Upper lobe of right lung (tissue), 1 donor: ENCODE measurements at regions not wholly inside any gene's neighbourhood (a gene's known extent, or its start where the extent isn't known, plus 50 kb on each side); places are given as distances from the start of the nearest gene placed in this dataset.

Experiments used
- ATAC-seq: fragments of 200-7000 bp; cut with Tn5 transposase; one replicate; pipeline ENCODE4 v1.9.1; 2020; ENCODE audit warnings: mild to moderate bottlenecking, moderate library complexity
- DNase-seq: peaks from one replicate; pipeline ENCODE4 v3.0.0-alpha.2; 2020
- H3K27ac ChIP-seq: fragments of 200-600 bp; one replicate; pipeline ENCODE4 v1.8.0; 2022
- H3K27me3 ChIP-seq: fragments of 200-600 bp; one replicate; pipeline ENCODE4 v1.8.0; 2022; ENCODE audit warnings: mild to moderate bottlenecking
- H3K36me3 ChIP-seq: fragments of 200-600 bp; one replicate; pipeline ENCODE4 v1.8.0; 2022
- H3K4me1 ChIP-seq: fragments of 200-600 bp; one replicate; pipeline ENCODE4 v1.8.0; 2022
- H3K4me3 ChIP-seq: fragments of 200-600 bp; one replicate; pipeline ENCODE4 v1.8.0; 2022; ENCODE audit warnings: mild to moderate bottlenecking
- H3K9me3 ChIP-seq: fragments of 200-600 bp; one replicate; pipeline ENCODE4 v1.8.0; 2022
- intact Hi-C: fragments of 100-400 bp; cut with DNase I; formaldehyde crosslinking; loops from one replicate; pipeline ENCODE4 v1.11.0; 2022
- TF ChIP-seq, protein P1 (sequence below): fragments of 200-600 bp; IDR thresholded peaks from one replicate; pipeline ENCODE4 v1.8.0; 2022; ENCODE audit warnings: antibody characterized with exemption
- donor health status: DM: no; HTN: yes; CAD: no; lungs with severe emphysema.

DNA sequence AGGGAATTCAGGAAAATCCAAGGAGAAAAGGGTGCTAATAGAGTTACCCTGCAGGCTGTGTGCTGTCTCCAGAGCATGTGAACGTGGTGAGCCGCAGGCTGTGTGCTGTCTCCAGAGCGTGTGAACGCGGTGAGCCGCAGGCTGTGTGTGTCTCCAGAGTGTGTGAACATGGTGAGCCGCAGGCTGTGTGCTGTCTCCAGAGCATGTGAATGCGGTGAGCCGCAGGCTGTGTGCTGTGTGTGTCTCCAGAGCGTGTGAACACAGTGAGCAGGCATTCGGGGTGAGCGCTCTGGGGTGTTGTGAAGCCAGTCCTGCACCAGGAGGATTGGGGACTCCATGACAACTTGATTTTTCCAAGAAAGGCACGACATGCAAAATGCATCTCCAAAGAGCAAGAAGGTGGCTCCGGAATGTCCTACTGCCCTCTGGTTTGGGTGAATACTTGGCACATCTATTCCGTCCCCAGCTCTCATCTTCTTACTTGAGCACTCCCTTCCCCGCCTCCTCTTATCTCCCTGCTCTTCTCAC is 407.9 kb upstream of the SHH start:
- Histone ChIP-seq H3K4me1 (no peaks in the 10 kb centered on the region), H3K36me3 (no peaks in the 10 kb centered on the region), H3K9me3 (no peaks in the 10 kb centered on the region), H3K27ac (no peak overlapping the region), H3K27me3 (no peaks in the 10 kb centered on the region), H3K4me3 (no peak overlapping the region)
- ATAC-seq (no peak), DNase-seq (no peak)
- TF ChIP-seq, protein P1, sequence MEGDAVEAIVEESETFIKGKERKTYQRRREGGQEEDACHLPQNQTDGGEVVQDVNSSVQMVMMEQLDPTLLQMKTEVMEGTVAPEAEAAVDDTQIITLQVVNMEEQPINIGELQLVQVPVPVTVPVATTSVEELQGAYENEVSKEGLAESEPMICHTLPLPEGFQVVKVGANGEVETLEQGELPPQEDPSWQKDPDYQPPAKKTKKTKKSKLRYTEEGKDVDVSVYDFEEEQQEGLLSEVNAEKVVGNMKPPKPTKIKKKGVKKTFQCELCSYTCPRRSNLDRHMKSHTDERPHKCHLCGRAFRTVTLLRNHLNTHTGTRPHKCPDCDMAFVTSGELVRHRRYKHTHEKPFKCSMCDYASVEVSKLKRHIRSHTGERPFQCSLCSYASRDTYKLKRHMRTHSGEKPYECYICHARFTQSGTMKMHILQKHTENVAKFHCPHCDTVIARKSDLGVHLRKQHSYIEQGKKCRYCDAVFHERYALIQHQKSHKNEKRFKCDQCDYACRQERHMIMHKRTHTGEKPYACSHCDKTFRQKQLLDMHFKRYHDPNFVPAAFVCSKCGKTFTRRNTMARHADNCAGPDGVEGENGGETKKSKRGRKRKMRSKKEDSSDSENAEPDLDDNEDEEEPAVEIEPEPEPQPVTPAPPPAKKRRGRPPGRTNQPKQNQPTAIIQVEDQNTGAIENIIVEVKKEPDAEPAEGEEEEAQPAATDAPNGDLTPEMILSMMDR = no peak
- intact Hi-C loops = no loop called here

GRCh38 chr7:156219307-156220077 is 407.2 kb upstream of the SHH start:
- H3K27me3 ChIP-seq = no peaks in the 10 kb centered on the region
- TF ChIP-seq, protein P1 = no peak
- H3K36me3 ChIP-seq = no peaks in the 10 kb centered on the region
- intact Hi-C loops = no loop called here
- H3K27ac ChIP-seq = no peak overlapping the region
- no peak for ATAC-seq
- H3K4me3 ChIP-seq = no peak overlapping the region
- H3K9me3 ChIP-seq = no peaks in the 10 kb centered on the region
- H3K4me1 ChIP-seq = no peaks in the 10 kb centered on the region
- no peak for DNase-seq

DNA sequence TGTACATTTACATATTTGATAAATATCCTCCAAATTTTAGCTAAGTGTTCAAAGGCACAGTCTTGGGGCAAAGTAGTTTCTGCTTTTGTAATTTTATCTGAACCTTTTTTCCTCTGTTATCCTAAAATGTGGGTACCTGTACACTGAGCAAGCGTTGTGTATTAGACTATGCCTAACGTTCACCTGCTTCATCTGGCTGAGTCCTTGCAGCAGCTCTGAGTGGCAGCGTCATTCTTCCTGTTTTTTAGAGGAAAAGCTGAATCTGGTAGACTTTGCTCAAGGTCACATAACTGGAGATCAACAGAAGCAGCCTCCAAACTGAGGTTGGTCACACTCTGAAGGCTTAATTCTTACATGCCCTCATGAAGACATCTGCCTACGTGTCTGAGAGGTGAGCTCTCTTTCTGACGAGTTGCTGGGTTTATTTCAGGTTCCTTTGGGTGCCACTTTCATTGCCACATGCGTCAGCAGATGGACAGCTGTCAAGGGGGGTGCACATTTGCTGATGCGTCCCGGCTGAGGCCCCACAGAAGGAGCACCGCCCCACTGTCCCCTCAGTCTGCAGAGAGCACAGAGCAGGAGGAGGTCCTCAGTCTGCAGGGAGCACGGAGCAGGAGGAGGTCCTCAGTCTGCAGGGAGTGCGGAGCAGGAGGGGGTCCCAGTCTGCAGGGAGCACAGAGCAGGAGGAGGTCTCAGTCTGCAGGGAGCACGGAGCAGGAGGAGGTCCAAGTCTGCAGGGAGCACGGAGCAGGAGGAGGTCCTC is 406.5 kb upstream of the SHH start:
- no peaks in the 10 kb centered on the region for H3K9me3 ChIP-seq
- H3K4me3 ChIP-seq = no peak overlapping the region
- TF ChIP-seq, protein P1 = no peak
- H3K27me3 ChIP-seq = no peaks in the 10 kb centered on the region
- no peaks in the 10 kb centered on the region for H3K36me3 ChIP-seq
- intact Hi-C loops = no loop called here
- DNase-seq (no peak), ATAC-seq (no peak)
- H3K27ac ChIP-seq = no peak overlapping the region
- H3K4me1 ChIP-seq = no peaks in the 10 kb centered on the region

DNA sequence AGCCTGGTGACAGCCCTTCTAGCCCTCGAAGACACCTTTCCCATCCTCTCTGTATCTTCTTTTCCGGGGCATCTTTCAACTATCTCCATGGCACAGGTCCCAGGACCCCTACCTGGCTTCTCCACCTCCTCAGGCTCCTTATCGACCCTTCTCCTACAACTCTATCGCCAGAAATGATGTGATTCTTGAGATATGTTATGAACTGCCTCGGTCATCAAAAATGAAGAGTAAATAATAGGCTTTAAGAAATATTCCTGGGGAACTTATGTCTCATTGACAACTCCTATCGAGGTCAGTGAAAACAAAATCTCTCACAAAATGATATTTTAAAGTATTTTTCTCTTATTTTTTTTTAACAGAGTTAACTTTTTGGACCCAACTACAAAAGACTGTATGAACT is 405.5 kb upstream of the SHH start:
- Histone ChIP-seq H3K27me3 (no peaks in the 10 kb centered on the region), H3K4me1 (no peaks in the 10 kb centered on the region), H3K36me3 (no peaks in the 10 kb centered on the region), H3K9me3 (no peaks in the 10 kb centered on the region), H3K4me3 (no peak overlapping the region), H3K27ac (no peak overlapping the region)
- intact Hi-C loops = no loop called here
- TF ChIP-seq, protein P1 = no peak
- DNase-seq (no peak), ATAC-seq (no peak)

- no peaks in the 10 kb centered on the region for H3K4me1 ChIP-seq
- no peak overlapping the region for H3K4me3 ChIP-seq
- no peaks in the 10 kb centered on the region for H3K9me3 ChIP-seq
- H3K27ac ChIP-seq = no peak overlapping the region
- TF ChIP-seq, protein P1 = no peak
- intact Hi-C loops = no loop called here
- DNase-seq = no peak
- no peaks in the 10 kb centered on the region for H3K27me3 ChIP-seq
- no peak for ATAC-seq
- H3K36me3 ChIP-seq = no peaks in the 10 kb centered on the region
These were observed 396.8 kb upstream of the SHH start for GRCh38 chr7:156209087-156209486.
